ENCODE measurements at regions not wholly inside any gene's neighbourhood (a gene's known extent, or its start where the extent isn't known, plus 50 kb on each side); places are given as distances from the start of the nearest gene placed in this dataset.

- no peak for ATAC-seq
- no peak for TF ChIP-seq CTCF (IDR thresholded peaks at IDR 0.05)
- intact Hi-C loops (cut with DNase I, micrococcal nuclease), result no loop called here
- Histone ChIP-seq H3K4me1 (ENCODE audit: low read depth) (no peaks in the 10 kb centered on the region), H3K9me3 (no peaks in the 10 kb centered on the region), H3K4me3 (no peak overlapping the region), H3K36me3 (ENCODE audit: low read depth) (no peaks in the 10 kb centered on the region)
- no peak for DNase-seq
These were observed 50.5 kb upstream of the GUCY1A1 start for GRCh38 chr4:155616117-155616516.

- no peak overlapping the region for H3K4me3 ChIP-seq
- ATAC-seq, result no peak
- no peak for TF ChIP-seq CTCF (IDR thresholded peaks at IDR 0.05)
- H3K36me3 ChIP-seq (ENCODE audit: low read depth), result no peaks in the 10 kb centered on the region
- H3K4me1 ChIP-seq (ENCODE audit: low read depth), result no peaks in the 10 kb centered on the region
- no peaks in the 10 kb centered on the region for H3K9me3 ChIP-seq
- intact Hi-C loops (cut with DNase I, micrococcal nuclease), result no loop called here
- no peak for DNase-seq
These were observed 51.4 kb upstream of the GUCY1A1 start for GRCh38 chr4:155615081-155615887.

DNA sequence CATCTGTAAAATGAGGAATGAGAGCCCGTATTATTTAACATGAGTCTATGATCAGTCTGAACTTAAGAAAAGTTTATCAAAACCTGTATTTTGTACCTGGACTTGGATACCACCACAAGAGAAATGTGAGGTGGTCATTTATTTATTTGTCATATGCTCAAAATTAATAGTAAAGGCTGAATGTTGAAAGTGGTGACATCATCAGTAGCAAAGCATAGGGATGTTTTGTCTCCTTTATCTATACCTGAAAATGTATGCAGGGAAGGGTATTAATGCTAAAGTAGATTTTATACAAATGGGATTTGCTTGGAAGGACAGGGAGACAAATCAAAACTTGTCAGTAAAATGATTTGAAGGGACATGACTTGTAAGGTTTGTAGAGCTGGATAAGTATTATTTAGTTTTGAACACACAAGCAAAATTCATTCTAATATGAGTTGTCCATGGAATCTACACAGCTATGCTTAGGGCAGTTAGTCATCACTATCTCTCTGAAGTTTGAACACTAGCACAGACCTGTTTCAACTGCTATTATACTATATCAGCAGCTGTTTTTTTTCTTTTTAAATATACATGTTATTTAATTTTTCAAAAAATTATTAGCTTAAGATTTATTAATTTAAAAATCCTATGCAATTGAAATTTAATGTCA, 52.4 kb upstream of the GUCY1A1 start:
- DNase-seq (no peak), ATAC-seq (no peak)
- intact Hi-C loops (cut with DNase I, micrococcal nuclease), result no loop called here

DNA sequence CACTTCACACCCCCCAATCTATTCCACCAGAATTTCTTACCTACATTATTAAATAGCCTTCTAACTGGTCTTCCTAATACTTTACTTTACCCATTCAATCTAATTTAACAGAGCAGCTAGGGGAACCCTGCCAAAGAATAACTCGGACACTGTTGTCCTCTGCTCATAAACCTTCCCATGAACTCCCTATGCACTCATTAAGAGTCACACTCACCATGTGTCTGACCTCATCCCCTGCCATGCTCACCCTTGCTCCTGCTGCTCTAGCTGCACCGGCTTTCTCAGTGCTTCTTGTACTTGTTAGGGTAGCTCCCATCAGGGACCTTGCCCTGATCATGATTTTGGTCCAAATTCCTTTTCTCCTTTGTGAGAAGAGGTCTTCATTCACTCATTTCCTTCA, 54.6 kb upstream of the GUCY1A1 start:
- intact Hi-C loops (cut with DNase I, micrococcal nuclease), result no loop called here
- H3K4me1 ChIP-seq (ENCODE audit: low read depth), result no peaks in the 10 kb centered on the region
- TF ChIP-seq CTCF (IDR thresholded peaks at IDR 0.05), result no peak
- DNase-seq, result no peak
- no peak for ATAC-seq
- no peak overlapping the region for H3K4me3 ChIP-seq
- no peaks in the 10 kb centered on the region for H3K9me3 ChIP-seq
- no peaks in the 10 kb centered on the region for H3K36me3 ChIP-seq (ENCODE audit: low read depth)

More for the DNA sequence above, 52.4 kb upstream of the GUCY1A1 start:
- no peaks in the 10 kb centered on the region for H3K4me1 ChIP-seq (ENCODE audit: low read depth)
- H3K4me3 ChIP-seq, result no peak overlapping the region
- no peaks in the 10 kb centered on the region for H3K36me3 ChIP-seq (ENCODE audit: low read depth)
- H3K9me3 ChIP-seq, result no peaks in the 10 kb centered on the region
- no peak for TF ChIP-seq CTCF (IDR thresholded peaks at IDR 0.05)

GRCh38 chr4:155611501-155611900, 55.1 kb upstream of the GUCY1A1 start:
- no peaks in the 10 kb centered on the region for H3K36me3 ChIP-seq (ENCODE audit: low read depth)
- intact Hi-C loops (cut with DNase I, micrococcal nuclease), result no loop called here
- no peak for TF ChIP-seq CTCF (IDR thresholded peaks at IDR 0.05)
- H3K4me3 ChIP-seq, result no peak overlapping the region
- no peak for DNase-seq
- no peak for ATAC-seq
- H3K4me1 ChIP-seq (ENCODE audit: low read depth), result no peaks in the 10 kb centered on the region
- H3K9me3 ChIP-seq, result no peaks in the 10 kb centered on the region

Data from mucosa of descending colon (tissue), 3 donors.